ENCODE measurements at regions not wholly inside any gene's neighbourhood (a gene's known extent, or its start where the extent isn't known, plus 50 kb on each side); places are given as distances from the start of the nearest gene placed in this dataset.
A peak's percentile ranks its signal among the peaks of the same experiment; 100 is the strongest.

- DNase-seq (ENCODE audit: low spot score), result no peak
Observed at GRCh38 chr20:12653642-12654041, 355.1 kb upstream of the SPTLC3 start.

DNA sequence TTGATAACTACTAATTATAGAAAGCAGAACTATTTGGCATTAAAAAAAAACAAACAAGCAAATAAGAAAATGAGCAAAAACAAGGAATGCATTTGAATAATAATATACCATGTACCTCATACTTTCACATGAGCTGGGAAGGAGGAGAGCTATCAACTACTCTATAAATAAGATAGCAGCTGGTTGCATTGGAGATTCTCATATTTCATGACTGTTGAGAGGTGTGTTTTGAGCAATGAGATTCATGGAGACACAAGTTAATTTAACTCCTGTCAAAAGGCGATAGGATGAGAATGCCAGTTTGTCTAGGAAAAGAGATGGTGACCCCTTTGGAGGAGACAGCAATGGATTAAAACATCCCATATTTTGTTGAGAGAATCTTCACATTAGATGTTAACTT lies 348.8 kb upstream of the SPTLC3 start:
- no peak for DNase-seq (ENCODE audit: low spot score)

DNA sequence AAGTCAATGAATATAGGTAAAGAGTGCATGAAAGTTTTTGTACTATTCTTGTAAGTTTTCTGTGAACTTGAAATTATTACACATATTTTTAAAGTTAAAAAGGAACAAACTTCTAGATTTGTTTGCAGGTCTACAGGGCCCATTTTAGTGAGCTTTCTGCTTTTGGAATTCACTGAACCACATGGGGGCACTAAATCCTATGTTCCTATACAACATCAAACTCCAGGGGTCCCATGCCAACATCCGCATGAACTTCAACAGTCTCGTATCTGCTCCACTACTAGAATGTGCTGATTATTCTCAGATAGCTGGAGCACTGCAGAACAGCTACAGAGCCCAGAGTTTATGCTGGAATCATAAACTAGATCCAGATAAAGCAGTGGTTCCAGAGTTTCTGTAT lies 347.9 kb upstream of the SPTLC3 start:
- no peak for DNase-seq (ENCODE audit: low spot score)

DNA sequence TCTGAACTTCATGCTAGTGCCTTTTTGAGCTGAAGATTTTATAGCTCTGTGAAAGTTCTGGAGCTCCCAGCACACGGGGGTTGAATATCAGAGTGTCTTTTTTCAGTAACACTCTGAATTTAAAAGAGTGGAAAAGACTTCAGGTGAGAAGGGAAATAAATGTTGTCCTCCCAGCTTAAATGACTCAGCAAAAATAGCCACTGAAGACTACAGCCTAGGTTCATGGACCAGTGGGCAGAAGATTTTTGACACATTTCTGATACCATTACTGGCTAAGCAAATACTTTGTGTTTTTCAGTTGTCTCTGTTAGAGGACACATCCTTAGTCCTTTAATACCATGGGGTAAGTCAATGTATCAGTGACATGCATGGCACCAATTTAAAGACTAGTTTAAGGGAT lies 338.5 kb upstream of the SPTLC3 start:
- no peak for DNase-seq (ENCODE audit: low spot score)

- no peak for DNase-seq (ENCODE audit: low spot score)
Observed at GRCh38 chr20:12673352-12673751, 335.4 kb upstream of the SPTLC3 start.

DNA sequence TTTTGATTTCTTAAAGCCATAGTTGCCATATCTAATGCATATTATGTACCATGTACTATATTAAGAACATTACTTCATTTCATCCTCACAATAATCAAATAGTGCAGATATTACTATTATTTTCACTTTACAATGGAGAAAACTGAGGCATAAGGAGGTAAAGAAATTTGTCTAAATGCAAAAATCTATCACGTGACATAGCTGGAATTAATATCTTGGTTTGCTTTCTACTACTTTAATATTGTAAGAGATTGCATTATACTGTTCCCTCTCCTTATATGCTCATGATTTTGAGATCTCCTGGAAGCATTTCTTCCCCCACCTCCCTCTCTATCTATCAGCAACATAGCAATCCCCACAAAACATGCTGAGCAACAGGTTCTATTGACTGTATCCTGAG lies 330.8 kb upstream of the SPTLC3 start:
- no peak for DNase-seq (ENCODE audit: low spot score)

GRCh38 chr20:12679447-12679846 lies 329.3 kb upstream of the SPTLC3 start:
- DNase-seq (ENCODE audit: low spot score), result no peak

GRCh38 chr20:12682613-12683012 lies 326.2 kb upstream of the SPTLC3 start:
- no peak for DNase-seq (ENCODE audit: low spot score)

GRCh38 chr20:12687476-12687875 lies 321.3 kb upstream of the SPTLC3 start:
- DNase-seq (ENCODE audit: low spot score), result no peak

DNA sequence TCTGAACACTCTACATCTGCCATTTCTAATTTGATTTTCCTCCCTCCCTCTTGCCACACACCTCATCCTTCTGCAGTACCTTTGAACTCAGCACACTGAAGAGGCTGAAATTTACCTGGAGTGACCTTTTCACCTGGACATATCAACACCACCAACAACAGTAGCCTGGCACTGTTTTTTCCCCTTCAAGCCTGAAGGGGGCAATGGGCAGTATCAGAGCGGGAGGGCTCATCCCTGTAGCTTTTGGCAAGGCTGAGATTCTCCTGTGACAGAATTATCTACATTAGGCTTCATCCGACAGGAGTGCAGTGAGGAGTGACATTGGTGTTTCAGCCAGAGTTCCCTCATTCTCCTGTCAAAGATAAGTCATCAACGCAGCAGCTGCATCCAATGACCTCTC lies 312.8 kb upstream of the SPTLC3 start:
- DNase-seq (ENCODE audit: low spot score), result no peak

DNA sequence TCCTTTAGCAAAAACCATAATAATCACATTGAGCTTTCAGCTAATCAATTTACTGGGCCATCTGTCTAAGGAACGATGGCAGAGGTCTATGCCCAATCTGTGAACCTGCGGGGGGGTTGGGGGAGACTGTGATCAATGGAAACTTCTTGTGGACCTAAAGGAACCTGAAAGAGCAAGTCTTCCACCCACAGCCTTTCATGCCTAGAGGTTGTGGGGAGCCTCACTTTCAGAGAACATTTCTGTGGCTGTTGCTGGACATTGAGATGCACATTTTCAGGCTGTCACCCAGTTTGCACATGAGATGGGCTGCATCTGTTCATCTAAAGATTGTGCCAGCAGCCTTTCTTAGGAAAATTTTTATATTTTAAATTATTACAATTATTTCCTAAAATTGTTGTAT lies 310.0 kb upstream of the SPTLC3 start:
- DNase-seq (ENCODE audit: low spot score), result no peak

DNA sequence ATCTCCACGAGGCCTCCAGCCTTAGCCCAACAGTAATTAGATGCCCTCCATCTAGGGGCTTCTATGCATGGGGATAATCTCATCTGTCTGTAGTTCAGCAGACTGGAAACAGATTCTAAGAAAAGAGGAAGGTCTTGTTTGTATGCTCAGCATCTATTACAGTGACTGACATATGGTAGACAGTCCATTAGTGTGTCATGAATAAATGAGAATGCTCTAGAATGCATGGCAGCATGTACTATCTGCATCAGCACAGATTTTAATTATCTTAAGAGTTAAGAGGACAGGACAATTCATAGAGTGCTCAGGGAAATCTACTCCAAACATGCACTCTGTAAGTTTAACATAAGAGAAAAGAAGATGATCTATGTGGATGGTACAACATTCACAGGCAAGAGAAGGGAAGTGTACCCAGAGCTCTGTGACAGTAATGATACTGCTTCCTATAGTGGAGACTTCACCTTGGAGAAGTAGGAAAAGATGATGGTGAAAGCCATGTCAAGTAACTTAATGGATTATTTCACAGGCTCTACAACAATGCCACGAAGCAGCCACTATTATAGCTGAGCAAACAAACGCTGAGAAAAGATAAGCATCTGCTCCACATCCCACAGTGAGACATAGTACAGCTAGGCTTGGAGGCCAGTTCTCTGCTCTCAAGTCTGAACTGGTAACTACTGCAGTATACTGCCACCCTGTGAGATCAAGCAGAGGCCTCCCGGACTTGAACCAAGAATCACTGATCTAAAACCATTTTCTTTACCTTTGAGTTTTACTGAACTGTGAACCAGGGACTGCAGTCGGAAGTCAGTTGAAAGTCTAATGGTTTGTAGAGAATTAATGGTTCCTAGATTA lies 309.2 kb upstream of the SPTLC3 start:
- DNase-seq (ENCODE audit: low spot score), result peak; percentile 35

- no peak for DNase-seq (ENCODE audit: low spot score)
Observed at GRCh38 chr20:12700701-12701100, 308.1 kb upstream of the SPTLC3 start.

DNA sequence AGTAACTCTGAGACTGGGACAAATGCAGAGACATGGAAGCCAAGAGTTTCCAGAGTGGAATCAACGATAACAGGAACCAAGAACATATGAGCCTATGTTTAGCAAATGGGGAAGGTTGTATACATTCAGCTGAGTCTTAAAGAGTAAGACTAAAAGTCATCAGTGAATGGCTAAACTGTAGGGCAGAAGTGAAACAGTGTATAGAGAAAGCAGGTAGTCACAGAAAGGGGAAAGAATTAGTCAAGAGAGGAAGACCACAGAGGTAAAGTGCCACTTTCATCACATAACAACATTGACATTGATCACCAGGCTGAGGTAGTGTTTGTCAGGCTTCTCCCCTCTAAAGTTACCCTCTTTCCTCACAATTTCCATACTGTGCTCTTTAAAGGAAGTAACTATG lies 306.5 kb upstream of the SPTLC3 start:
- no peak for DNase-seq (ENCODE audit: low spot score)

DNA sequence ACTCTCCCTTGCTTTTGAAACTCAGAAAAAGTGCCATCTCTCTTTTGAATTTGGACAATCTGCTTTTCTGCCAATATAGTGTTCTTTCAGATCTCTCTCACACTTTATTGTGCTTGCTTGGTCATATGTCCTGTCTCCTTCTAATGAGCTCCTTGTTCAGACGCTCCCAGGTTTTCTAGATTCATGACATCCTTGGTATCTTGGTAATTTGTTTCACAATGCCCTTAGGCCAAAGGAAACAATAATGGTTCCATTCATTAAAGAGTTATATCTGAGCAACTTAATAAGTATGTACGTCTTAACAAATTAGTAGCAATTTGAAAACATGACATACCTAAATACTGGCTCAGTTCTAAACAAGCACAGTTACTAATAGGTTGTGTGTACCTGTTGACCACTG lies 293.4 kb upstream of the SPTLC3 start:
- DNase-seq (ENCODE audit: low spot score), result no peak

- DNase-seq (ENCODE audit: low spot score), result no peak
Observed at GRCh38 chr20:12715991-12716680, 292.6 kb upstream of the SPTLC3 start.

GRCh38 chr20:12717061-12717460 lies 291.7 kb upstream of the SPTLC3 start:
- no peak for DNase-seq (ENCODE audit: low spot score)

DNA sequence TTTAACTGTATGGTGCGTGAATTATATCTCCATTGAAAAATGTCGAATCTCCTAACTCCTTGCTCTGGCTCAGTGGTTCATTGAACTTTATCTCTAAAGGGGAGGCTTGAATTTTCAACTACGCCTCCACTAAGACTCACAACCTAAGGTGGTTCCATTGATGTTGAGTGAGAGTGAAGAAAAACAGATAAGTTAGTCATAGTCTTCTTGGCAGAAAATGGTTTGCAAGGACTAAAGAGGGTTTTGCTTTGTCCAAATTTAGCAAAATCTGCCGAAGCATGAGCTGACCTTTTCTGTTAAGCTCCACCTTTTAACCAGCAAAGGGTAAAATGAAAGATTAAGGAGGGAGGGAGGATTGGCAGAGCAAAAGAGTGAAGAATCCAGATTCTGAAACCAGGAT lies 290.2 kb upstream of the SPTLC3 start:
- DNase-seq (ENCODE audit: low spot score), result no peak

DNA sequence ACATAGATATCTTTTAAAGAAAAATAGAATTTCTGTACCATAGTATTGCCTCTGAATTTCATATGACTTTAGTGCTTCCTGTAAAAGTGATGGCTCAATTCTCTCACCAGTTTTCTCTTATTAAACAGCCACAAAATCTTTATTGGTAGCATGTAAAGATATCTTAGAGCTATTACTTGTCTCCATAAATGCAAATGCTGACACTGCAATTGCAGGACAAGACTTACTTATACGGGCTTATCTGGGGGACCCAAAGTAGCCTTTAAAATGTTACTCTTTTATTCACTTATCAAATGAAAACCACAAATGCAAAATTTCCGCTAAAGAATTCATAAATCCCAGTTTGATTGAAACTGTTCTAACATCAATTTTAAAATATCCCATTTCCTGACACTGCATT lies 287.1 kb upstream of the SPTLC3 start:
- DNase-seq (ENCODE audit: low spot score), result no peak

DNA sequence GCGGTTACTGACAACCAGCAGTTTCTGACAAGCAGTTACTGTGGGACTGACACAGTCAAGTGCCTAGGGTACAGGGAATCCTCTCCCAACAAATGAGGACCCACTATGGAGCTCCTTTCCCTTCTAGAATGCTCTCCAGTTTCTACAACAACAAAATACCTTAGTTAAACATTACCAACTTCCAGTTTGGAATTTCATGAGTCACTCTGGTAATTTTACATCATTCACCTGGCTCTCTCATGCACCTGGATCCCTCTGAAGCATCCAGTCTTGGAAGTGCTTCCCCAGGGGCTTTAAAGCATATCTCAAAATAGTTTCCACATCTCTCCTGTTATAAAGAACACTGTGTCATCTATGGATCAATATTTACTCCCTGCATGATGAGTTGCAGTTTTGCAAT lies 286.7 kb upstream of the SPTLC3 start:
- peak; percentile 14 for DNase-seq (ENCODE audit: low spot score)

DNA sequence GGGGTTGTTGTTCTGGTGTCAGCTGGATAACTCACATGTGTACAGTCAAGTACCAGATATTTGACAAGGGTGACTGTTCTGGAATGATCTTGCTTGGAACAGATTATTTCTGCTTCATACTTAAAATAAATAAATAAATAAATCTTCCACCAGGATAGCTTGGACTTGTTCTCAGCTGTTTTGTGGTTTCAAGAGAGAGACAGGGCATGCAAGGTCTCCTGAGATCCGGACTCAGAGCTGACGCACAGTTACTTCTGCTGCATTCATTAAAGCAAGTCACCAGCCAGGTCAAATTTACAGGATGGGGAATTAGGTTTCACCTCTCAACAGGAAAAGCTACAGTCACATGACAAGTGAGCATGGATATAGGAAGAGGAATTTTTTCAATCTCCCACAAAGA lies 285.0 kb upstream of the SPTLC3 start:
- DNase-seq (ENCODE audit: low spot score), result no peak

DNA sequence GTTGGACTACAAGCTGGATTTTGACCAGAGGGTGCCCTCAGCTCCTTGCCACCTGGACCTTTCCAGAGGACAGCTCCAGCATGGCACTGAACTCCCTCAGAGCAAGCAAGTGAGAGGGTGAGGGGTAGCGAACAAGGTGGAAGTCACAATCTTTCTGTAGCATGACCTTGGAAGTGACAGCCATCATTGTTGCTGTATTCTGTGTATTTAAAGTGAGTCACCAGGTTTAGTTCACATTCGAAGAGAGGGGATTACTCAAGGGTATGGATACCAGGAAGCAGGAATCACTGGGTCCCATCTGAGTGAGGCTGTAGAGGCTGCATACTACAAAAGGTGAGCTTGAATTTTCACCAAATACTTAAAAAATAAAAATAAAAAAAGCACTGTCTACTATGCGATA lies 280.0 kb upstream of the SPTLC3 start:
- no peak for DNase-seq (ENCODE audit: low spot score)

- no peak for DNase-seq (ENCODE audit: low spot score)
Observed at GRCh38 chr20:12729326-12729725, 279.4 kb upstream of the SPTLC3 start.

All from HT-29 (cell line).